Kidney (tissue), 13 donors: ENCODE measurements at regions not wholly inside any gene's neighbourhood (a gene's known extent, or its start where the extent isn't known, plus 50 kb on each side); places are given as distances from the start of the nearest gene placed in this dataset.

Experiments used
- DNase-seq, 5 donors: peaks; one replicate each; pipeline ENCODE4 v3.0.0-alpha.2; 2013 to 2020
- FAIRE-seq: peaks from 2 replicates; lab custom pipeline; 2012; peaks lifted over from hg19 to GRCh38; lab: Jason Lieb, UNC
- H3K27ac ChIP-seq, 2 donors: one replicate each; pipeline ENCODE4 v1.7.0; 2013; ENCODE audit warnings: low read depth in 2 of 2, low read length in 2 of 2, inconsistent platforms in 1 of 2
- H3K27me3 ChIP-seq: one replicate; pipeline ENCODE4 v1.7.1; 2013; ENCODE audit warnings: low read length, inconsistent platforms; ENCODE audit not compliant: control insufficient read depth, insufficient read depth
- H3K36me3 ChIP-seq, 3 donors: one replicate each; pipeline versions ENCODE4 v1.7.0 to v1.7.1; 2013; ENCODE audit warnings: low read length in 3 of 3, control low read depth in 1 of 3, inconsistent platforms in 1 of 3; ENCODE audit not compliant: insufficient read depth in 3 of 3, control insufficient read depth in 2 of 3
- H3K4me1 ChIP-seq, 3 donors: one replicate each; pipeline versions ENCODE4 v1.7.0 to v1.7.1; 2013; ENCODE audit warnings: low read length in 3 of 3, inconsistent platforms in 1 of 3, low read depth in 1 of 3; ENCODE audit not compliant: control insufficient read depth in 2 of 3, insufficient read depth in 2 of 3
- H3K4me3 ChIP-seq, 3 donors: one replicate each; pipeline versions ENCODE4 v1.7.0 to v1.8.1; 2013; ENCODE audit warnings: low read length in 3 of 3, control low read depth in 1 of 3, inconsistent platforms in 1 of 3
- H3K9ac ChIP-seq, 3 donors: one replicate each; pipeline versions ENCODE4 v1.7.0 to v1.7.1; 2013; ENCODE audit warnings: low read length in 3 of 3, control low read depth in 1 of 3, inconsistent platforms in 1 of 3
- H3K9me3 ChIP-seq, 3 donors: one replicate each; pipeline versions ENCODE4 v1.7.0 to v1.7.1; 2013; ENCODE audit warnings: low read length in 3 of 3, control low read depth in 1 of 3, inconsistent platforms in 1 of 3; ENCODE audit not compliant: control insufficient read depth in 2 of 3, insufficient read depth in 1 of 3
- CTCF ChIP-seq: IDR thresholded peaks from 3 replicates; pipeline ENCODE4 v1.5.1; 2012; ENCODE audit warnings: mild to moderate bottlenecking, moderate library complexity, borderline replicate concordance; ENCODE audit not compliant: insufficient read depth; ENCODE audit errors: extremely low read depth
- intact Hi-C: fragments of 100-400 bp; cut with DNase I; formaldehyde crosslinking; loops from one replicate; pipeline ENCODE4 v1.11.1; 2022
- donor health status: control.
- donor health status: control.
- donor health status: control.
- donor health status: control.
- donor health status: control.
- donor health status: DM: yes; HTN: yes; CAD: no.
- donor health status: Normal renal cell carcinoma (clear cell type).

GRCh38 chr19:28457620-28458019 lies 755.3 kb downstream of the UQCRFS1 start:
- no peaks in the 10 kb centered on the region for H3K27me3 ChIP-seq
- intact Hi-C loops: no loop called here

GRCh38 chr19:28456708-28457320 lies 756.1 kb downstream of the UQCRFS1 start:
- no peak for TF ChIP-seq CTCF
- H3K4me1 ChIP-seq: peaks cover 0 to 2% (median 0%) of the 10 kb centered on the region in 3 donors
- DNase-seq: peak in 1 of 5 donors; percentile 30

More at GRCh38 chr19:28457620-28458019, 755.3 kb downstream of the UQCRFS1 start:
- Histone ChIP-seq H3K4me1 (no peaks in the 10 kb centered on the region), H3K27ac (no peak overlapping the region), H3K9me3 (no peaks in the 10 kb centered on the region), H3K36me3 (no peaks in the 10 kb centered on the region), H3K9ac (no peak overlapping the region), H3K4me3 (no peak overlapping the region)
- DNase-seq: no peak
- FAIRE-seq: no peak
- no peak for TF ChIP-seq CTCF

GRCh38 chr19:28456252-28456651 lies 756.7 kb downstream of the UQCRFS1 start:
- Histone ChIP-seq H3K4me3 (no peak overlapping the region), H3K9ac (no peak overlapping the region), H3K9me3 (no peaks in the 10 kb centered on the region), H3K27me3 (no peaks in the 10 kb centered on the region), H3K27ac (no peak overlapping the region), H3K4me1 (peaks cover 0 to 2% (median 0%) of the 10 kb centered on the region in 3 donors), H3K36me3 (no peaks in the 10 kb centered on the region)
- intact Hi-C loops: no loop called here
- DNase-seq (no peak), FAIRE-seq (no peak)
- no peak for TF ChIP-seq CTCF

More at GRCh38 chr19:28456708-28457320, 756.1 kb downstream of the UQCRFS1 start:
- Histone ChIP-seq H3K9ac (no peak overlapping the region), H3K9me3 (no peaks in the 10 kb centered on the region), H3K27me3 (no peaks in the 10 kb centered on the region), H3K4me3 (no peak overlapping the region), H3K27ac (no peak overlapping the region), H3K36me3 (no peaks in the 10 kb centered on the region)
- intact Hi-C loops: no loop called here
- no peak for FAIRE-seq
